ENCODE measurements at regions not wholly inside any gene's neighbourhood (a gene's known extent, or its start where the extent isn't known, plus 50 kb on each side); places are given as distances from the start of the nearest gene placed in this dataset.

GRCh38 chr13:112003396-112003795 lies 63.6 kb upstream of the SOX1 start:
- H3K4me1 ChIP-seq (ENCODE audit: control insufficient read depth in 4 of 4, insufficient read depth in 4 of 4, low read length in 3 of 4) = no peaks in the 10 kb centered on the region

GRCh38 chr13:112003941-112004340 lies 63.0 kb upstream of the SOX1 start:
- H3K9ac ChIP-seq (ENCODE audit: low read depth in 1 of 2, low read length in 2 of 2) = no peak overlapping the region

More at GRCh38 chr13:112003396-112003795, 63.6 kb upstream of the SOX1 start:
- H3K27me3 ChIP-seq (ENCODE audit: control insufficient read depth in 4 of 4, insufficient read depth in 4 of 4, low read length in 3 of 4) = peaks cover 0 to 3% (median under 1%) of the 10 kb centered on the region in 4 donors
- H3K9ac ChIP-seq (ENCODE audit: low read depth in 1 of 2, low read length in 2 of 2) = no peak overlapping the region
- no peak for DNase-seq (ENCODE audit: low spot score)
- H3K27ac ChIP-seq (ENCODE audit: low read depth in 1 of 2, low read length in 2 of 2) = no peak overlapping the region
- TF ChIP-seq TAF1 (conservative IDR thresholded peaks at IDR 0.05) (no peak), RAD21 (IDR thresholded peaks at IDR 0.05) (no peak), EGR1 (IDR thresholded peaks at IDR 0.05; ENCODE audit: low read depth in 2 of 2) (no peak), REST (IDR thresholded peaks at IDR 0.05) (no peak), YY1 (IDR thresholded peaks at IDR 0.05) (no peak)
- H3K36me3 ChIP-seq (ENCODE audit: control insufficient read depth in 4 of 4, insufficient read depth in 3 of 4, low read depth in 1 of 4, low read length in 3 of 4) = no peaks in the 10 kb centered on the region
- H3K4me3 ChIP-seq (ENCODE audit: low read depth in 1 of 3, low read length in 3 of 3) = no peak overlapping the region
- H3K9me3 ChIP-seq (ENCODE audit: control insufficient read depth in 4 of 4, low read length in 3 of 4) = no peaks in the 10 kb centered on the region
- WGBS = 82% methylated on average over 4 of the region's 4 CpGs

GRCh38 chr13:112005925-112006324 lies 61.0 kb upstream of the SOX1 start:
- Histone ChIP-seq H3K27me3 (ENCODE audit: control insufficient read depth in 4 of 4, insufficient read depth in 4 of 4, low read length in 3 of 4) (no peaks in the 10 kb centered on the region), H3K4me1 (ENCODE audit: control insufficient read depth in 4 of 4, insufficient read depth in 4 of 4, low read length in 3 of 4) (no peaks in the 10 kb centered on the region), H3K4me3 (ENCODE audit: low read depth in 1 of 3, low read length in 3 of 3) (no peak overlapping the region), H3K36me3 (ENCODE audit: control insufficient read depth in 4 of 4, insufficient read depth in 3 of 4, low read depth in 1 of 4, low read length in 3 of 4) (no peaks in the 10 kb centered on the region), H3K27ac (ENCODE audit: low read depth in 1 of 2, low read length in 2 of 2) (no peak overlapping the region), H3K9me3 (ENCODE audit: control insufficient read depth in 4 of 4, low read length in 3 of 4) (peaks cover 0 to 1% (median 0%) of the 10 kb centered on the region in 4 donors), H3K9ac (ENCODE audit: low read depth in 1 of 2, low read length in 2 of 2) (no peak overlapping the region)
- TF ChIP-seq CTCF (IDR thresholded peaks at IDR 0.05; ENCODE audit: low read depth, low read length, missing input control) (no peak), SP1 (IDR thresholded peaks at IDR 0.05) (no peak), FOXA2 (IDR thresholded peaks at IDR 0.05) (no peak)
- DNase-seq (ENCODE audit: low spot score) = no peak
- 72% methylated on average over 3 of the region's 3 CpGs for WGBS

More at GRCh38 chr13:112003941-112004340, 63.0 kb upstream of the SOX1 start:
- 71% methylated on average over 3 of the region's 3 CpGs for WGBS
- H3K27ac ChIP-seq (ENCODE audit: low read depth in 1 of 2, low read length in 2 of 2) = no peak overlapping the region
- no peaks in the 10 kb centered on the region for H3K36me3 ChIP-seq (ENCODE audit: control insufficient read depth in 4 of 4, insufficient read depth in 3 of 4, low read depth in 1 of 4, low read length in 3 of 4)
- no peak for TF ChIP-seq HNF4A (conservative IDR thresholded peaks at IDR 0.05)
- no peaks in the 10 kb centered on the region for H3K4me1 ChIP-seq (ENCODE audit: control insufficient read depth in 4 of 4, insufficient read depth in 4 of 4, low read length in 3 of 4)
- H3K4me3 ChIP-seq (ENCODE audit: low read depth in 1 of 3, low read length in 3 of 3) = no peak overlapping the region
- H3K9me3 ChIP-seq (ENCODE audit: control insufficient read depth in 4 of 4, low read length in 3 of 4) = no peaks in the 10 kb centered on the region
- no peak for DNase-seq (ENCODE audit: low spot score)
- H3K27me3 ChIP-seq (ENCODE audit: control insufficient read depth in 4 of 4, insufficient read depth in 4 of 4, low read length in 3 of 4) = peaks cover 0 to 2% (median 0%) of the 10 kb centered on the region in 4 donors

Measured in liver (tissue), 8 donors.